ENCODE measurements at regions not wholly inside any gene's neighbourhood (a gene's known extent, or its start where the extent isn't known, plus 50 kb on each side); places are given as distances from the start of the nearest gene placed in this dataset.

DNA sequence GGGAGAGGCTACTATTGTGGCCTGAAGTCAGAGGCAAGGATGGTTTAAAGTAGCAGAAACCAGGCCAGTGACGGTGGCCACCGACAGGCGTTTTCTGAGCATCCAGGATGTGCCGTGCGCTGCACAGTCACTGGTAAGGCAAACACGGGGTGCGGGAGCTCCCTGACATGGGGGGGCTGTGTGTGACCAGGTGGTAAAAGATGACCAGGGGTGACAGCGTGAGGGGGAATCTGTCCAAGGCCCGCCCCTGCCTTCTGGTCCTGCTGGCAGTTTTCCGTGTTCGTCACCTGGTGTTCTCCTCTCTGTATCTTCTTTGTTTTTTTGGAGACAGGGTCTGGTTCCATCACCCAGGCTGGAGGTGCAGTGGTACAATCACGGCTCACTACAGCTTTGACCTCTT, 167.4 kb downstream of the ICE1 start:
- Histone ChIP-seq H3K27ac (ENCODE audit: insufficient read depth, low read depth, low read length) (no peak overlapping the region), H3K4me3 (replicated peaks in 1 of 3; ENCODE audit: insufficient read depth in 1 of 3, low read depth in 1 of 3, low read length in 3 of 3) (no peak overlapping the region), H3K27me3 (ENCODE audit: control insufficient read depth in 2 of 2, insufficient read depth in 2 of 2, low read length in 2 of 2) (no peaks in the 10 kb centered on the region), H3K9me1 (replicated peaks; ENCODE audit: control insufficient read depth, extremely low read depth, insufficient read depth, low read length) (no peaks in the 10 kb centered on the region), H3K79me2 (ENCODE audit: control insufficient read depth, insufficient read depth, low read length) (no peaks in the 10 kb centered on the region), H3K4me2 (ENCODE audit: insufficient read depth, low read length) (no peak overlapping the region), H3K9me3 (replicated peaks; ENCODE audit: control insufficient read depth, insufficient read depth, low read length) (no peaks in the 10 kb centered on the region), H3K4me1 (ENCODE audit: control insufficient read depth, extremely low read depth, insufficient read depth, low read length) (no peaks in the 10 kb centered on the region), H3K36me3 (ENCODE audit: control insufficient read depth in 2 of 2, extremely low read depth in 1 of 2, insufficient read depth in 2 of 2, low read length in 2 of 2) (no peaks in the 10 kb centered on the region), H4K20me1 (replicated peaks; ENCODE audit: control insufficient read depth, extremely low read depth, insufficient read depth, low read length) (no peaks in the 10 kb centered on the region), H3K9ac (replicated peaks; ENCODE audit: extremely low read depth, insufficient read depth, low read length) (no peak overlapping the region), H2AFZ (ENCODE audit: low read depth, low read length) (no peak overlapping the region)
- intact Hi-C loops (cut with micrococcal nuclease) (no loop called here), dilution Hi-C loops (cut with MboI; ENCODE audit: extremely low pct_ligation_motif_present, low sequenced_read_pairs) (no loop called here)
- BruUV-seq (replicated peaks), result no TSS peak
- DNase-seq (ENCODE audit: low read depth, low spot score), result no peak
- FAIRE-seq, result no peak
- ChIA-PET POLR2A (no interaction called here), CTCF (no interaction called here)
- no peak for TF ChIP-seq MAX (IDR thresholded peaks at IDR 0.05; ENCODE audit: insufficient read depth, insufficient read length)
- TF ChIP-seq CTCF (IDR thresholded peaks at IDR 0.05; ENCODE audit: extremely low read depth in 1 of 2, insufficient read depth in 1 of 2, low read depth in 1 of 2, low read length in 2 of 2), result no peak
- no peak for TF ChIP-seq EZH2 (IDR thresholded peaks at IDR 0.05; ENCODE audit: borderline replicate concordance, low read depth, low read length, severe bottlenecking)
- no peak for TF ChIP-seq POLR2AphosphoS5 (IDR thresholded peaks at IDR 0.05; ENCODE audit: insufficient read depth, low read depth, low read length)
- TF ChIP-seq FOS (IDR thresholded peaks at IDR 0.05; ENCODE audit: borderline replicate concordance, insufficient read depth, low read length), result no peak
- TF ChIP-seq GATA2 (IDR thresholded peaks at IDR 0.05; ENCODE audit: insufficient read depth, insufficient read length, low read depth, low read length), result no peak
- TF ChIP-seq MYC (IDR thresholded peaks at IDR 0.05; ENCODE audit: low read depth, low read length), result no peak
- no peak for TF ChIP-seq JUN (IDR thresholded peaks at IDR 0.05; ENCODE audit: borderline replicate concordance, insufficient read depth, insufficient read length, low read depth)
- no peak for TF ChIP-seq POLR2A (IDR thresholded peaks at IDR 0.05; ENCODE audit: low read depth, low read length)
